ENCODE measurements at regions not wholly inside any gene's neighbourhood (a gene's known extent, or its start where the extent isn't known, plus 50 kb on each side); places are given as distances from the start of the nearest gene placed in this dataset.
"Not testable (repeated sequence)": the region's sequence is repeated elsewhere in the genome, so short reads cannot be mapped to it uniquely, and the experiment has no call there.

- H3K27ac ChIP-seq (ENCODE audit: low read length) = no peak overlapping the region
- H3K9me3 ChIP-seq (ENCODE audit: control insufficient read depth, insufficient read depth, low read length) = no peaks in the 10 kb centered on the region
- H3K36me3 ChIP-seq (ENCODE audit: control insufficient read depth, insufficient read depth, low read length) = no peaks in the 10 kb centered on the region
- no peaks in the 10 kb centered on the region for H3K4me1 ChIP-seq (ENCODE audit: control insufficient read depth, insufficient read depth, low read length)
- no CpG with 5 or more reads among the region's 3 CpGs for WGBS (ENCODE audit: insufficient coverage, insufficient read length)
- DNase-seq (ENCODE audit: low read depth, low spot score) = no peak
- H3K27me3 ChIP-seq (ENCODE audit: control insufficient read depth, insufficient read depth, low read length) = no peaks in the 10 kb centered on the region
- H3K4me3 ChIP-seq (ENCODE audit: low read length) = no peak overlapping the region
These were observed 579.8 kb upstream of the ST8SIA4 start for GRCh38 chr5:101482931-101483330.

DNA sequence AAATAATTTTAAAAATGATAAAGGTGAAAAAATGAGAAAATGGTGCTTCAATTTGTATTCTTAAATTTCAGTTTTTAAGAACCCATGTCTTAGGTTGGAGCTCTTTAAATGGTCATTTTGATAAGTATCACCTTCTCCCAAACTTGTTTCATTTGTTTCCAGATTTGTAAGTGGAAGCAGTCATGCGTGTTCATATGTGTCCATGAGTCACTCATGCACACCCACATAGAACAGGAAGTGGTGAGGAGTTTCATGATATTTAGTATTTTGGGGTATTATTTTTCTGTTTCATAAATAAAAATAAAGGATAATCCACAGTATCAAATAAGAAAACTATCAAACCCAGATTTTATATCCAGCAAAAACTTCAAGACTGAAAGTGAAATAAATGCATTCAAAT is 570.4 kb upstream of the ST8SIA4 start:
- H3K27me3 ChIP-seq (ENCODE audit: control insufficient read depth, insufficient read depth, low read length) = no peaks in the 10 kb centered on the region
- no peak for DNase-seq (ENCODE audit: low read depth, low spot score)
- H3K36me3 ChIP-seq (ENCODE audit: control insufficient read depth, insufficient read depth, low read length) = no peaks in the 10 kb centered on the region
- no peaks in the 10 kb centered on the region for H3K9me3 ChIP-seq (ENCODE audit: control insufficient read depth, insufficient read depth, low read length)
- no CpG with 5 or more reads among the region's 1 CpG for whole genome bisulfite sequencing (ENCODE audit: insufficient coverage, insufficient read length)
- H3K27ac ChIP-seq (ENCODE audit: low read length) = no peak overlapping the region
- H3K4me3 ChIP-seq (ENCODE audit: low read length) = no peak overlapping the region
- H3K4me1 ChIP-seq (ENCODE audit: control insufficient read depth, insufficient read depth, low read length) = no peaks in the 10 kb centered on the region

- H3K4me1 ChIP-seq (ENCODE audit: control insufficient read depth, insufficient read depth, low read length) = no peaks in the 10 kb centered on the region
- H3K27ac ChIP-seq (ENCODE audit: low read length) = no peak overlapping the region
- no peak for DNase-seq (ENCODE audit: low read depth, low spot score)
- no peaks in the 10 kb centered on the region for H3K36me3 ChIP-seq (ENCODE audit: control insufficient read depth, insufficient read depth, low read length)
- no peak overlapping the region for H3K4me3 ChIP-seq (ENCODE audit: low read length)
- no peaks in the 10 kb centered on the region for H3K27me3 ChIP-seq (ENCODE audit: control insufficient read depth, insufficient read depth, low read length)
- H3K9me3 ChIP-seq (ENCODE audit: control insufficient read depth, insufficient read depth, low read length) = no peaks in the 10 kb centered on the region
These were observed 558.4 kb upstream of the ST8SIA4 start for GRCh38 chr5:101461455-101461854.

GRCh38 chr5:101458587-101458986 is 555.5 kb upstream of the ST8SIA4 start:
- no peak for DNase-seq (ENCODE audit: low read depth, low spot score)
- H3K36me3 ChIP-seq (ENCODE audit: control insufficient read depth, insufficient read depth, low read length) = no peaks in the 10 kb centered on the region
- H3K27me3 ChIP-seq (ENCODE audit: control insufficient read depth, insufficient read depth, low read length) = no peaks in the 10 kb centered on the region
- H3K4me3 ChIP-seq (ENCODE audit: low read length) = no peak overlapping the region
- no peaks in the 10 kb centered on the region for H3K9me3 ChIP-seq (ENCODE audit: control insufficient read depth, insufficient read depth, low read length)
- no peak overlapping the region for H3K27ac ChIP-seq (ENCODE audit: low read length)
- H3K4me1 ChIP-seq (ENCODE audit: control insufficient read depth, insufficient read depth, low read length) = no peaks in the 10 kb centered on the region
- no CpG with 5 or more reads among the region's 4 CpGs for WGBS (ENCODE audit: insufficient coverage, insufficient read length)

- no CpG with 5 or more reads among the region's 2 CpGs for WGBS (ENCODE audit: insufficient coverage, insufficient read length)
- Histone ChIP-seq H3K9me3 (ENCODE audit: control insufficient read depth, insufficient read depth, low read length) (no peaks in the 10 kb centered on the region), H3K27ac (ENCODE audit: low read length) (no peak overlapping the region), H3K4me3 (ENCODE audit: low read length) (no peak overlapping the region), H3K36me3 (ENCODE audit: control insufficient read depth, insufficient read depth, low read length) (no peaks in the 10 kb centered on the region), H3K27me3 (ENCODE audit: control insufficient read depth, insufficient read depth, low read length) (no peaks in the 10 kb centered on the region), H3K4me1 (ENCODE audit: control insufficient read depth, insufficient read depth, low read length) (no peaks in the 10 kb centered on the region)
- DNase-seq (ENCODE audit: low read depth, low spot score) = no peak
These were observed 552.8 kb upstream of the ST8SIA4 start for GRCh38 chr5:101455851-101456250.

- Histone ChIP-seq H3K4me3 (ENCODE audit: low read length) (no peak overlapping the region), H3K36me3 (ENCODE audit: control insufficient read depth, insufficient read depth, low read length) (no peaks in the 10 kb centered on the region), H3K27ac (ENCODE audit: low read length) (no peak overlapping the region), H3K4me1 (ENCODE audit: control insufficient read depth, insufficient read depth, low read length) (no peaks in the 10 kb centered on the region), H3K9me3 (ENCODE audit: control insufficient read depth, insufficient read depth, low read length) (no peaks in the 10 kb centered on the region), H3K27me3 (ENCODE audit: control insufficient read depth, insufficient read depth, low read length) (no peaks in the 10 kb centered on the region)
- no CpG with 5 or more reads among the region's 1 CpG for WGBS (ENCODE audit: insufficient coverage, insufficient read length)
- no peak for DNase-seq (ENCODE audit: low read depth, low spot score)
These were observed 552.0 kb upstream of the ST8SIA4 start for GRCh38 chr5:101455048-101455447.

DNA sequence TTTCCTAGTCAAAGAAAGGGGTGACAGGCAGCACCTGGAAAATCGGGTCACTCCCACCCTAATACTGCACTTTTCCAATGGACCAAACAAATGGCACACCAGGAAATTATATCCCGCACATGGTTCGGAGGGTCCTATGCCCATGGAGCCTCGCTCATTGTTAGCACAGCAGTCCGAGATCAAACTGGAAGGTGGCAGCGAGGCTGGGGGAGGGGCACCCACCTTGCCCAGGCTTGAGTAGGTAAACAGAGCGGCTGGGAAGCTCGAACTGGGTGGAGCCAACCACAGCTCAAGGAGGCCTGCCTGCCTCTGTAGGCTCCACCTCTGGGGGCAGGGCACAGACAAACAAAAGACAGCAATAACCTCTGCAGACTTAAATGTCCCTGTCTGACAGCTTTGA is 539.2 kb upstream of the ST8SIA4 start:
- no CpG with 5 or more reads among the region's 8 CpGs for WGBS (ENCODE audit: insufficient coverage, insufficient read length)
- H3K27me3 ChIP-seq (ENCODE audit: control insufficient read depth, insufficient read depth, low read length); DNase-seq (ENCODE audit: low read depth, low spot score); H3K4me3 ChIP-seq (ENCODE audit: low read length); H3K36me3 ChIP-seq (ENCODE audit: control insufficient read depth, insufficient read depth, low read length); H3K9me3 ChIP-seq (ENCODE audit: control insufficient read depth, insufficient read depth, low read length); H3K27ac ChIP-seq (ENCODE audit: low read length); H3K4me1 ChIP-seq (ENCODE audit: control insufficient read depth, insufficient read depth, low read length): not testable (repeated sequence)

GRCh38 chr5:101440173-101440572 is 537.1 kb upstream of the ST8SIA4 start:
- no peaks in the 10 kb centered on the region for H3K9me3 ChIP-seq (ENCODE audit: control insufficient read depth, insufficient read depth, low read length)
- DNase-seq (ENCODE audit: low read depth, low spot score) = no peak
- H3K4me1 ChIP-seq (ENCODE audit: control insufficient read depth, insufficient read depth, low read length) = no peaks in the 10 kb centered on the region
- H3K27ac ChIP-seq (ENCODE audit: low read length) = no peak overlapping the region
- no CpG with 5 or more reads among the region's 2 CpGs for WGBS (ENCODE audit: insufficient coverage, insufficient read length)
- H3K27me3 ChIP-seq (ENCODE audit: control insufficient read depth, insufficient read depth, low read length) = no peaks in the 10 kb centered on the region
- H3K4me3 ChIP-seq (ENCODE audit: low read length) = no peak overlapping the region
- H3K36me3 ChIP-seq (ENCODE audit: control insufficient read depth, insufficient read depth, low read length) = no peaks in the 10 kb centered on the region

DNA sequence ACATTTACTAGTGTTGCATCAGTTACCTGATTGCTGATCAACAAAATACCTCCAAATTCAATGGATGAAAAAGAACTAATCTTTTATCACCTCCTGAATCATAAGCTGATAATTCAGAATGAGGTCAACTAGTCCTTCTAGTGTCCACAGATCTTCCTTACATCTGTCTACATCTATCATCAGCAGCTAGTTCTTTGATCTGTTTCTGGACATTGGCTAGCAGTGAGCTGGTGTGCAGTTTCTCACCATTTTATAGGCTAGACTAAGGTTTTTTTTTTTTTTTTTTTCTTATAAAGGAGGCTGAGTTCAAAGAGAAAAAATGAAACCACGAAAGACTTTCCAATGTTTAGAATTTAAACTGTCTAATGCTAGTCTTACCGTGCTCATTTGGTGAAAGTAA is 534.3 kb upstream of the ST8SIA4 start:
- no peak overlapping the region for H3K27ac ChIP-seq (ENCODE audit: low read length)
- H3K36me3 ChIP-seq (ENCODE audit: control insufficient read depth, insufficient read depth, low read length) = no peaks in the 10 kb centered on the region
- H3K9me3 ChIP-seq (ENCODE audit: control insufficient read depth, insufficient read depth, low read length) = no peaks in the 10 kb centered on the region
- H3K27me3 ChIP-seq (ENCODE audit: control insufficient read depth, insufficient read depth, low read length) = no peaks in the 10 kb centered on the region
- no peaks in the 10 kb centered on the region for H3K4me1 ChIP-seq (ENCODE audit: control insufficient read depth, insufficient read depth, low read length)
- no CpG with 5 or more reads among the region's 2 CpGs for WGBS (ENCODE audit: insufficient coverage, insufficient read length)
- DNase-seq (ENCODE audit: low read depth, low spot score) = no peak
- H3K4me3 ChIP-seq (ENCODE audit: low read length) = no peak overlapping the region

GRCh38 chr5:101435768-101436167 is 532.7 kb upstream of the ST8SIA4 start:
- no peak for DNase-seq (ENCODE audit: low read depth, low spot score)
- no CpG with 5 or more reads among the region's 2 CpGs for WGBS (ENCODE audit: insufficient coverage, insufficient read length)

GRCh38 chr5:101431201-101431600 is 528.1 kb upstream of the ST8SIA4 start:
- no CpG with 5 or more reads among the region's 1 CpG for WGBS (ENCODE audit: insufficient coverage, insufficient read length)
- no peaks in the 10 kb centered on the region for H3K36me3 ChIP-seq (ENCODE audit: control insufficient read depth, insufficient read depth, low read length)
- no peak for DNase-seq (ENCODE audit: low read depth, low spot score)
- no peaks in the 10 kb centered on the region for H3K4me1 ChIP-seq (ENCODE audit: control insufficient read depth, insufficient read depth, low read length)
- no peak overlapping the region for H3K27ac ChIP-seq (ENCODE audit: low read length)
- H3K9me3 ChIP-seq (ENCODE audit: control insufficient read depth, insufficient read depth, low read length) = no peaks in the 10 kb centered on the region
- H3K4me3 ChIP-seq (ENCODE audit: low read length) = no peak overlapping the region
- no peaks in the 10 kb centered on the region for H3K27me3 ChIP-seq (ENCODE audit: control insufficient read depth, insufficient read depth, low read length)

More at GRCh38 chr5:101435768-101436167, 532.7 kb upstream of the ST8SIA4 start:
- Histone ChIP-seq H3K27me3 (ENCODE audit: control insufficient read depth, insufficient read depth, low read length) (no peaks in the 10 kb centered on the region), H3K27ac (ENCODE audit: low read length) (no peak overlapping the region), H3K9me3 (ENCODE audit: control insufficient read depth, insufficient read depth, low read length) (no peaks in the 10 kb centered on the region), H3K36me3 (ENCODE audit: control insufficient read depth, insufficient read depth, low read length) (no peaks in the 10 kb centered on the region), H3K4me3 (ENCODE audit: low read length) (no peak overlapping the region), H3K4me1 (ENCODE audit: control insufficient read depth, insufficient read depth, low read length) (no peaks in the 10 kb centered on the region)

Measured in iPS DF 6.9 (cell line).